ENCODE measurements at regions not wholly inside any gene's neighbourhood (a gene's known extent, or its start where the extent isn't known, plus 50 kb on each side); places are given as distances from the start of the nearest gene placed in this dataset.

DNA sequence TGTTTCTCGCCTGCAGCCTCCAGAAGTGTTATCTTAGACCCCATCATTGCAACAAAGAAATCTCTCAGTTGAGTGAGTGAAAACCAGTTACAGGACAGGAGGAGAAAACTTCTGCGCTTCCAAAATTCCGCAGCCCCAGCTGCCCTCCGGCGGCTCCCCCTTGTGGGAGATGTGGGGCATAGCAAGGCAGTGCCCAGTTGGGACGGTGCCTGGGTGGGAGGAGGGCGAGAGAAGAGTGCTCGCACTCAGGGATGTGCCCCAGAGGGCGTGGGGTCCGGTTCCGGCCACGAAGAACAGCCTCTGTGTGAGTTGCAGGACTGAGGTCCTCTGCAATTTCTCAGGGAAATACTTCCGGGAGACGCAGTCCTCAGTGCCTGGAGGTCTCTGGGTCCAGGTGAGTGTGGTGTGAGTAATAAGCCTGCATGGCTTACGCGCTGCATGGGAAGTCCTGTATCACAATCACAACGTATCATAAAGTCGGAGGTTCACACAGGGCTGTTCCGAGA lies 87.0 kb upstream of the BLID start:
- TF ChIP-seq NRF1 (IDR thresholded peaks at IDR 0.05; ENCODE audit: low read depth, low read length) (no peak), RFX5 (IDR thresholded peaks at IDR 0.05; ENCODE audit: borderline replicate concordance, low read depth, low read length) (no peak), SIN3A (conservative IDR thresholded peaks at IDR 0.05 in 1 of 2, IDR thresholded peaks at IDR 0.05 in 1 of 2; ENCODE audit: low read depth in 1 of 2, low read length in 2 of 2) (no peak)

Measured in H1 (cell line).